Activated CD4-positive, alpha-beta T cell treated with anti-CD3 and anti-CD28 coated beads for 36 hours (primary cell): ENCODE measurements at regions not wholly inside any gene's neighbourhood (a gene's known extent, or its start where the extent isn't known, plus 50 kb on each side); places are given as distances from the start of the nearest gene placed in this dataset.
"Not testable (repeated sequence)": the region's sequence is repeated elsewhere in the genome, so short reads cannot be mapped to it uniquely, and the experiment has no call there.

ENCODE experiments used
- ATAC-seq: fragments of 200-7000 bp; cut with Tn5 transposase; one replicate; pipeline ENCODE4 v1.10.0; 2021; ENCODE audit warnings: mild to moderate bottlenecking, moderate library complexity
- CTCF ChIA-PET: fragments of 350-600 bp; sonication (Branson Sonifier 250); formaldehyde crosslinking; loops from one replicate; lab custom pipeline; 2021; ENCODE audit warnings: antibody characterized with exemption; lab: Charles Lee
- POLR2A ChIA-PET: fragments of 350-600 bp; sonication (Branson Sonifier 250); formaldehyde crosslinking; loops from one replicate; lab custom pipeline; 2021; ENCODE audit warnings: antibody characterized with exemption, inconsistent platforms; lab: Charles Lee
- DNase-seq: peaks from one replicate; pipeline ENCODE4 v3.0.0-alpha.2; 2020
- H3K27ac Mint-ChIP-seq: one replicate; pipeline ENCODE4 v1.8.0; 2021; ENCODE audit warnings: mixed read lengths
- H3K27me3 Mint-ChIP-seq: one replicate; pipeline ENCODE4 v1.8.0; 2021; ENCODE audit warnings: mixed read lengths
- H3K36me3 Mint-ChIP-seq: one replicate; pipeline ENCODE4 v1.8.0; 2021; ENCODE audit warnings: low read depth, mixed read lengths
- H3K4me1 Mint-ChIP-seq: one replicate; pipeline ENCODE4 v1.8.0; 2021; ENCODE audit warnings: mixed read lengths
- H3K4me3 Mint-ChIP-seq: one replicate; pipeline ENCODE4 v1.8.0; 2021; ENCODE audit warnings: mild to moderate bottlenecking, moderate library complexity, mixed read lengths
- H3K9me3 Mint-ChIP-seq: one replicate; pipeline ENCODE4 v1.8.0; 2021; ENCODE audit warnings: low read depth, mixed read lengths
- intact Hi-C, 2 experiments: fragments of 100-400 bp; cut with DNase I in 1 of 2; cut with micrococcal nuclease in 1 of 2; formaldehyde crosslinking; loops; one replicate each; pipeline versions ENCODE4 v1.14.2 to v1.15.1; 2022 to 2024; cut with DNase I, micrococcal nuclease

DNA sequence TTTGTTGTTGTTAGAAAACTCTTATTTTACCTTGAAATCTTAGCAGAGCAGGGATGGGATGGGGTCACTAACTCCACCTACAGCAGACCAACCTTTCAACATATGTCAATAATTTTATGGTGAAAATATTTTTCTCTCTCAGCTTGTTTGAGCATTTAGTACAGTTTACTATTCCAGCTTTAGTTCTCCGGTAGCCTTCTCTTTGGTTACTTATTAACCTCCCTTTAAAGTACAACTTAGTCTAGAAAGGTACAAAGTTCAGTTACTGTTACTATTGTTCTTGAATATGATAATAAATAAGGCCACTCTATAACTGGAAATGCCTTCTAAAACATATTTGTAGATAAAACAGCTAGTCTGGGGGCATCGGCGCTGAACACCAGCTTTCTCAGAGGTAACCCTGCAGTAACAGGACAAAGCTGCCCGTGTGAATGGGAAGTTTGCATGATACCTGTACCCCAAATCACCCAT is 233.3 kb downstream of the PCSK1 start:
- CTCF ChIA-PET, result interaction anchor here (0.6 kb wide), 2 partner anchors 87 to 340 kb away, joined by 3 read pairs; no protein-coding TSS in a partner anchor

DNA sequence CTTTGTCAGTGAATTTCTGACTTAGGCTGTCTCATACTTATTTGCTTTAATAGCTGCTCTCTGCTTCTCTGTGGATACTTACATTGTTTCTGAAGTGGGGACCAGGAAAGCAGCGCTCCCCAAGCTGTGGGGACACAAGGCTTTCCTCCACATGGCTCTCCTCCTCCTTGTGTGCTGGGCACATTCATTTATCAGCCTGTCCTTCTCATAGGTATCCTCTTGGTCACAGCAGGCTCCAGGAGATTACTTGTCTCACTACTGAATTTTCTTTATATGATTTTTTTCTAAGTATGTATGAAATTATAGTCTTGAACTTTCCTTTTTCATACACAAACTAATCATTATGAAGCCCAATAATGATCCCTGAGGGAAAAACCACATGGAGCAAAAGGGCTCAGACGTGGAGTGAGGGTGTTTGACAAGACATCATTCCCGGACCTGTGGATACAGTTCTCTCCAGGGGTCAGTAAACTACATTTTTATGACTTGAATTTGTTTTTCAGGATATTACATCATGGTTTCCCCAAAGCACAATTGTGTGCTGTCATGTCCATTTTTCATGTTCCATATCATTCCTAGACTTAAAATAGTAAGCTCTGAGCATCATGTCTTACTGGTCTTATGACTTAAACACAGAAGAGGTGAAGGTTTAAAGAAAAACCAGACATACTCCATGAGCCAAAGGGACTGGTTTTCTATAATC is 234.5 kb downstream of the PCSK1 start:
- peaks cover 19% of the 10 kb centered on the region for H3K27me3 Mint-ChIP-seq
- no peaks in the 10 kb centered on the region for H3K9me3 Mint-ChIP-seq
- DNase-seq (no peak), ATAC-seq (no peak)
- H3K27ac Mint-ChIP-seq, result no peak overlapping the region
- H3K4me3 Mint-ChIP-seq, result no peak overlapping the region
- POLR2A ChIA-PET, result no interaction called here
- intact Hi-C loops, result no loop called here
- no peaks in the 10 kb centered on the region for H3K4me1 Mint-ChIP-seq
- CTCF ChIA-PET, result no interaction called here
- H3K36me3 Mint-ChIP-seq, result no peaks in the 10 kb centered on the region

More for the DNA sequence above, 233.3 kb downstream of the PCSK1 start:
- POLR2A ChIA-PET, result no interaction called here
- intact Hi-C loops, result no loop called here
- ATAC-seq (no peak), DNase-seq (no peak)
- no peaks in the 10 kb centered on the region for H3K4me1 Mint-ChIP-seq
- no peak overlapping the region for H3K27ac Mint-ChIP-seq
- no peaks in the 10 kb centered on the region for H3K36me3 Mint-ChIP-seq
- no peak overlapping the region for H3K4me3 Mint-ChIP-seq
- no peaks in the 10 kb centered on the region for H3K9me3 Mint-ChIP-seq
- H3K27me3 Mint-ChIP-seq, result peaks cover 17% of the 10 kb centered on the region

DNA sequence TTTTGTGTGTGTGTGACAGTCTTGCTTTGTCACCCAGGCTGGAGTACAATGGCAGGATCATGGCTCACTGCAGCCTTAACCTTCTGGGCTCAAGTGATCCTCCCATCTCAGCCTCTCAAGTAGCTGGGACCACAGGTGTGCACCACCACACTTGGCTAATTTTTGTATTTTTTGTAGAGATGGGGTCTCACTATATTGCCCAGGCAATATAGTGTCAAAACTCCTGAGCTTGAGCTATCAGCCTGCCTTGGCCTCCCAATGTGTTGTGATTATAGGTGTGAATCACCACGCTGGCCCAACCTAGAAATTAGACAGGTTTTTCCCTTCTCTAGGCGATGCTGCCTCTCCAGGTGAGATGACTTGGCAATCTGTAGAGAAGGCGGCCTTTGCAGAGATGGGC is 235.3 kb downstream of the PCSK1 start:
- POLR2A ChIA-PET, H3K4me3 Mint-ChIP-seq, H3K36me3 Mint-ChIP-seq, CTCF ChIA-PET, H3K9me3 Mint-ChIP-seq, intact Hi-C loops, H3K4me1 Mint-ChIP-seq, ATAC-seq, H3K27ac Mint-ChIP-seq, DNase-seq: not testable (repeated sequence)
- H3K27me3 Mint-ChIP-seq, result peaks cover 19% of the 10 kb centered on the region

DNA sequence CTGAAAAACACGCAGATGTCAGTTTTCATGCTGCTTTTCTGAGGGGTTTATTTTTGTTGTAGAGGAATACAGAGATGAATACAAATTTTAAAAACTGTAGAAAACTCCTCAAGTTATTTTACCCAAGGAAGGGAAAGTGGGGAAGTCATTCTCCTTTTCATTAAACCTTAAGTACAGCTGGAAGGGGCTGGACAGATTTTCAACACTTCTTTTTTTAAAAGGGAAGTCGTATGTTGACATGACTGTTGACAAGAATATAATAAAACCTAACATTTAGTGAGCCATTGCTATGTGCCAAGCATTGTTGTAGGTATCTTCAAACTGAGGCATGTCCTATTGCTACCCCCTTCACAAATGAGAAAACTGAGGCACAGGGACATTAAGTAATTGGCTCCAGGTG is 235.7 kb upstream of the ELL2 start:
- Mint-ChIP-seq H3K4me3 (no peak overlapping the region), H3K27me3 (peaks cover 16% of the 10 kb centered on the region), H3K36me3 (no peaks in the 10 kb centered on the region), H3K4me1 (no peaks in the 10 kb centered on the region), H3K27ac (no peak overlapping the region), H3K9me3 (no peaks in the 10 kb centered on the region)
- DNase-seq, result no peak
- no peak for ATAC-seq
- ChIA-PET POLR2A (no interaction called here), CTCF (no interaction called here)
- intact Hi-C loops, result no loop called here

DNA sequence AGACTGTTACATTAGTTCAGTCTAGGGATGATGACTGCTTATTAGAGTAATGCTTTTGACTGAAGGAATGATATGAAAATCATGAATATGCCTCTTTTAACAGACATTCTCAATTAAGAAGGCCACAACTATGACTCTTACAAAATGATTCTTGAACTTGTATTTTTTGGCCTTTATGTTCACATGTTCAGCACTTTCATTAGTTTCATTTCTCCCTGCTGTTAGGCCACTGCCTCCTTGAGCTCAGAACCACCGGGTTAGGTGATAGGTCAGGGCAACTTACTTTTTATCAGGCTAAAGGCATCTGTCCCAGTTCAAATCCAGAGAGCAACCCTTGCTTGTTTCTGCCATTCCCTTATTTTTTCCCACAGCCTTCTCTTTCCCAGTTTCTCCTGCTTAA is 235.2 kb upstream of the ELL2 start:
- no peaks in the 10 kb centered on the region for H3K9me3 Mint-ChIP-seq
- ChIA-PET CTCF (no interaction called here), POLR2A (no interaction called here)
- no peak overlapping the region for H3K27ac Mint-ChIP-seq
- no peaks in the 10 kb centered on the region for H3K4me1 Mint-ChIP-seq
- no peak for DNase-seq
- intact Hi-C loops, result no loop called here
- peaks cover 15% of the 10 kb centered on the region for H3K27me3 Mint-ChIP-seq
- no peaks in the 10 kb centered on the region for H3K36me3 Mint-ChIP-seq
- no peak for ATAC-seq
- no peak overlapping the region for H3K4me3 Mint-ChIP-seq

DNA sequence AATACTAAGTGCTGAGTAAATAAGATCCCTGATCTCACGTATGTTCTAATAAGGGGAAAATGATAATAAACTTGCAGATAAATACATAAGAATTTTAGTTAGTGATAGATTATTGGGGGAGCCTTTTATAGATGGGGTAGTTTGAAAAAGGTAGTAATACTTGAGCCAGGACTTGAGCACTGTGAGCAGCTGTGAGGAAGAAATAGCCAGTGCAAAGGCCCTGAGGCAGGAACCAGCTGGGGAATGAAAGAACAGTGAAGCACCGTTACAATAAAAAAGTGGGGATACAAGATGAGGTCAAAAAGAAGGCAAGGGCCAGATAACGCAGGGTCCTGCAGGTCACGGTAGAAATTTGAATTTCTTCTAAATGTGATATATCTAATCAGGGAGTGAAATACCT is 234.8 kb upstream of the ELL2 start:
- Mint-ChIP-seq H3K27ac (no peak overlapping the region), H3K36me3 (no peaks in the 10 kb centered on the region), H3K9me3 (no peaks in the 10 kb centered on the region), H3K4me3 (no peak overlapping the region), H3K27me3 (peaks cover 13% of the 10 kb centered on the region), H3K4me1 (no peaks in the 10 kb centered on the region)
- intact Hi-C loops, result no loop called here
- DNase-seq, result no peak
- POLR2A ChIA-PET, result no interaction called here
- CTCF ChIA-PET, result no interaction called here
- no peak for ATAC-seq

DNA sequence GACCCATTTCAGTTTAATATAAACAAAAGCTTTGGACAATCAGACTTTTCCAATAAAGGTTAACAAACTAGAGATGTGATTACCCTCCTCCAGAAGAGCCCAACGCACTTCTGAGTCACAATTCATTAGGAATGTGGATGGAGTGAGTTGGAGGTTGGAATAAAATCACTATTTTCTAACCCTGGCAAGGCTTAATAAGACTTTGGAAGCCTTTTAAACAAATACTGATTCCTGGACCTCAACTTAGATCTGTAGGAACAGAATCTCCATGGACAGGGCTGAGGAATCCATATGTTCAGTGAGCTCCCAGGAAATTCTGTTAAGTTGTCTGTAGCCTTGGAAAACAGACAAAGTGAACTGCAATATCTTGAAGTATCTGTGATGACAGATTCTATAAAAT is 233.5 kb upstream of the ELL2 start:
- intact Hi-C loops, result no loop called here
- Mint-ChIP-seq H3K36me3 (no peaks in the 10 kb centered on the region), H3K4me3 (no peak overlapping the region), H3K27ac (no peak overlapping the region), H3K4me1 (no peaks in the 10 kb centered on the region), H3K27me3 (peaks cover 21% of the 10 kb centered on the region), H3K9me3 (no peaks in the 10 kb centered on the region)
- POLR2A ChIA-PET, result no interaction called here
- ATAC-seq, result no peak
- CTCF ChIA-PET, result no interaction called here
- DNase-seq, result no peak

DNA sequence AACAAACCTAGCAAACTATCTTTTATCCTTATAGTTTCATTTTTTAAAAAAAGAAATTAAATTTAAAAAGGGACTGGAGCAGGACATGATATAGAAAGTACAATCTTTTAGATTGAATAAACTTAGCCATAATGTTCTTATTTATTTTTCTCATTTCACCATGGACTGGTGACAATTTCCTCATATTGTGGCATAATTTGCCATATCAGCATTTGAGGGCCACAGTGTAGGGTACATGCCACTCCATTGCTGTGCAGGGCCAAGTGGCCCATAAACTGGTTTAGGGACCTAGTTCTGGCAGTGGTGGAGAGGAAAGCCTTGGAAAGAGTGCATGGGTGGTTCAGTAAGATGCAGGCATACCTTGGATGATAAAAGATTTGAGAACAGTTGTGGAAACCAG is 232.9 kb upstream of the ELL2 start:
- H3K27ac Mint-ChIP-seq, result no peak overlapping the region
- no peaks in the 10 kb centered on the region for H3K36me3 Mint-ChIP-seq
- ATAC-seq (no peak), DNase-seq (no peak)
- H3K9me3 Mint-ChIP-seq, result no peaks in the 10 kb centered on the region
- POLR2A ChIA-PET, result no interaction called here
- H3K4me1 Mint-ChIP-seq, result no peaks in the 10 kb centered on the region
- H3K4me3 Mint-ChIP-seq, result no peak overlapping the region
- CTCF ChIA-PET, result no interaction called here
- intact Hi-C loops, result no loop called here
- H3K27me3 Mint-ChIP-seq, result peaks cover 19% of the 10 kb centered on the region

DNA sequence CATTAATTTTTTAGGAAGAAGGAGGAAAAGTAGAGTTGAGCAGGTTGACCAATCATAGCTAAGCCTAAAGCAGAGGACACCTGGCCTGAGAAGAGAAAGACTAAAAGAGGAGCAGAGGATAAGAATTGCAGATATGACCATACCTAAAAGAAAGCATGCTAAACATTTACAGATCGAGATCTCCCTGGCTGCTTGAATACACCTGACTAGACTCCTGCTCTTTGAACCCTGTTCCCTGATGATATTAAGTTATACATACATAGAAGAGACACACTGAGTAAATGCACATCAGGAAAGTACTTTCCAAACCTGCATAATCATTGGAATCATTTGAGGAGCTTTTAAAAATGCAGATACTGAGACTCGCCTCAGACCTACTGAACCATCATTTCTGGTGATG is 232.3 kb upstream of the ELL2 start:
- Mint-ChIP-seq H3K4me1 (no peaks in the 10 kb centered on the region), H3K4me3 (no peak overlapping the region), H3K36me3 (no peaks in the 10 kb centered on the region), H3K27ac (no peak overlapping the region), H3K27me3 (peaks cover 25% of the 10 kb centered on the region), H3K9me3 (no peaks in the 10 kb centered on the region)
- no peak for ATAC-seq
- ChIA-PET POLR2A (no interaction called here), CTCF (interaction anchor here (1.2 kb wide), 2 partner anchors 12 to 142 kb away, joined by 3 read pairs; no protein-coding TSS in a partner anchor)
- no peak for DNase-seq
- intact Hi-C loops, result no loop called here

DNA sequence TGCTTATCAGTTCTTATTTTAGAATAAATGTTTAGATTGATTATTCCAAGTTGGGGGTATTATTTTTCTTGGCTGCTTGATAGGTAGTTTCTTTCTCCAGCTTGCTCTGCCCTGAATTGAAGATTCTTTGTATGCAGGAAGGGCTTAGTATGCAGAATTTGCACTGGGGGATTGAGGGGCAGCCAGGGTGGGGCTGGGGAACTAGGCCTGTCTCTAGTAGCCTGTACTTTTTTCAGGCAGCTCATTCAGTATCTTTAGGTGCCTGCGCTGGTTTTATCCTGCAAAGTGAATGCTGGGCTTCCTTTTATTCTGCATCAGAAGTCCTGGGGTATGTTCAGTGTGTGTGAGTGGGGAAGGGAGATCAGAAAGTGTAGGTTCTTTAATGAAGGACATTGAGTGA is 228.3 kb upstream of the ELL2 start:
- ChIA-PET POLR2A (interaction anchor here (0.7 kb wide), 1 partner anchor 10 kb away, joined by 4 read pairs; no protein-coding TSS in a partner anchor), CTCF (interaction anchor here (0.8 to 1.0 kb wide), 3 partner anchors 229 to 464 kb away, joined by 3 to 4 read pairs (median 3); partner anchors contain the start of gene ELL2)
- H3K4me3 Mint-ChIP-seq, result no peak overlapping the region
- no peaks in the 10 kb centered on the region for H3K4me1 Mint-ChIP-seq
- peaks cover 3% of the 10 kb centered on the region for H3K9me3 Mint-ChIP-seq
- H3K27ac Mint-ChIP-seq, result no peak overlapping the region
- DNase-seq (no peak), ATAC-seq (no peak)
- H3K27me3 Mint-ChIP-seq, result peaks cover 25% of the 10 kb centered on the region
- intact Hi-C loops, result no loop called here
- H3K36me3 Mint-ChIP-seq, result no peaks in the 10 kb centered on the region

DNA sequence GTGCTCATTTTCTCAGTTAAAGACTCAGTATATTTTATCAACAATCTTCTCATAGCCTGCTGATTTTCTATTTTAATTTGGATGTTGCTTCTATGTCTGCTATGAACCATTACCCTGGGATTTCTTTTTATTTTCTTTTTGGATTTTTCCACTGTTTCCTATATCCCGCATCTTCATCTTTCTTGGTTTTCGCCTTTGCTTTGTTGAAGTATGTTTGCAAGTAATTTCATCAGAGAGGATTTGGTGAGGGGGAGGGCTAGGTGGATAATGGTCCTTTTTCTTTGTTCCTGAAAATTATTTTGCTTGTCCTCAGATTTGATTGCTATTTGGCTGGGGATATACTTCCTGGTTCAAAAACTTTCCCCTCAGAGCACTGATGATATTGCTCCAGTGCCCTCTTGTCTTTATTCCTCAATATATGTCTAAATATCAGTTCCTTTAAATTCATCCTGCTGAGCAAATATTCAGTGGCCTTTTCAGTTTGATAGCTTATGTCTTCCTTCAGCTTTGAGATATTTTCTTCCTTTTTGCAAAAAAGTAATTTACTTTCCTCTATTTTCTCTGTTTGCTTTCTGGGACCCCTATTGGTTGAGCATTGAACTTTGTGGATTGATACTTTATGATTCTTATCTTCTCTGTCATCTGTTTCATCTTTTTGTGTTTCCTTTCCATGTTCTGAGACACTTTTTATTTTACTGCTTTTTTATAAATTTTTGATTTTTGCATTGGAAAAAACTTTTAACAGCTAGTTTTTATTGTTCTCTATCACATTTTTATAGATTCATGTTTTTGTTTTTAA is 227.6 kb upstream of the ELL2 start:
- H3K4me1 Mint-ChIP-seq, result no peaks in the 10 kb centered on the region
- H3K9me3 Mint-ChIP-seq, result peaks cover 9% of the 10 kb centered on the region
- H3K36me3 Mint-ChIP-seq, result no peaks in the 10 kb centered on the region
- no peak for ATAC-seq
- POLR2A ChIA-PET, result interaction anchor here (0.7 kb wide), 1 partner anchor 9 kb away, joined by 4 read pairs; no protein-coding TSS in a partner anchor
- H3K4me3 Mint-ChIP-seq, result no peak overlapping the region
- no peak overlapping the region for H3K27ac Mint-ChIP-seq
- DNase-seq, result no peak
- CTCF ChIA-PET, result interaction anchor here (0.8 kb wide), 1 partner anchor 465 kb away, joined by 4 read pairs; no protein-coding TSS in a partner anchor
- intact Hi-C loops, result no loop called here
- peaks cover 28% of the 10 kb centered on the region for H3K27me3 Mint-ChIP-seq
